GM23338 (cell line): ENCODE measurements at regions not wholly inside any gene's neighbourhood (a gene's known extent, or its start where the extent isn't known, plus 50 kb on each side); places are given as distances from the start of the nearest gene placed in this dataset.

Source experiments
- ATAC-seq: fragments of 200-7000 bp; cut with Tn5 transposase; 3 replicates; pipeline ENCODE4 v1.9.1; 2020
- DNase-seq: peaks from one replicate; pipeline ENCODE4 v3.0.0-alpha.2; 2015; ENCODE audit warnings: low spot score
- H2AFZ ChIP-seq: fragments of 200-600 bp; sonication (generic); 2 replicates; pipeline ENCODE4 v1.8.0; 2016; ENCODE audit warnings: antibody characterized with exemption, mild to moderate bottlenecking, moderate library complexity
- H3F3A ChIP-seq: fragments of 200-600 bp; sonication (generic); replicated peaks from 2 replicates; pipeline ENCODE4 v1.8.0; 2017; ENCODE audit warnings: antibody characterized with exemption, mixed run types, low read depth
- H3K27ac ChIP-seq: fragments of 200-600 bp; sonication (generic); 2 replicates; pipeline ENCODE4 v1.6.1; 2016; ENCODE audit warnings: low read depth
- H3K27me3 ChIP-seq: fragments of 200-600 bp; sonication (generic); 2 replicates; pipeline ENCODE4 v1.8.0; 2016; ENCODE audit warnings: mild to moderate bottlenecking, mixed run types, moderate library complexity; ENCODE audit not compliant: insufficient read depth
- H3K36me3 ChIP-seq: fragments of 200-600 bp; sonication (generic); 2 replicates; pipeline ENCODE4 v1.8.0; 2016; ENCODE audit warnings: mild to moderate bottlenecking; ENCODE audit not compliant: insufficient read depth
- H3K4me1 ChIP-seq: fragments of 200-600 bp; sonication (generic); 2 replicates; pipeline ENCODE4 v1.8.0; 2016; ENCODE audit warnings: mild to moderate bottlenecking, moderate library complexity; ENCODE audit not compliant: insufficient read depth
- H3K4me2 ChIP-seq: fragments of 200-600 bp; sonication (generic); 2 replicates; pipeline ENCODE4 v1.7.1; 2017; ENCODE audit warnings: mixed run types
- H3K4me3 ChIP-seq: fragments of 200-600 bp; sonication (generic); 2 replicates; pipeline ENCODE4 v1.6.1; 2016; ENCODE audit warnings: mixed run types
- H3K79me2 ChIP-seq: fragments of 200-600 bp; sonication (generic); replicated peaks from 2 replicates; pipeline ENCODE4 v1.8.0; 2017; ENCODE audit warnings: mild to moderate bottlenecking; ENCODE audit not compliant: insufficient read depth
- H3K9me2 ChIP-seq: fragments of 200-600 bp; sonication (generic); 2 replicates; pipeline ENCODE4 v1.8.0; 2017; ENCODE audit not compliant: insufficient read depth
- H4K20me1 ChIP-seq: fragments of 200-600 bp; sonication (generic); replicated peaks from 2 replicates; pipeline ENCODE4 v1.8.0; 2017; ENCODE audit warnings: mild to moderate bottlenecking; ENCODE audit not compliant: insufficient read depth
- H3K27ac Mint-ChIP-seq: 2 replicates; pipeline ENCODE4 v1.8.0; 2020; ENCODE audit warnings: inconsistent platforms, mild to moderate bottlenecking, moderate library complexity, mixed read lengths
- H3K27me3 Mint-ChIP-seq: 3 replicates; pipeline ENCODE4 v1.8.0; 2022; ENCODE audit warnings: low read depth, mild to moderate bottlenecking, moderate library complexity, mixed read lengths, inconsistent platforms; ENCODE audit not compliant: insufficient read depth, poor library complexity
- H3K36me3 Mint-ChIP-seq: 3 replicates; pipeline ENCODE4 v1.8.0; 2021; ENCODE audit warnings: low read depth, mild to moderate bottlenecking, inconsistent platforms, moderate library complexity, mixed read lengths
- H3K4me1 Mint-ChIP-seq: 3 replicates; pipeline ENCODE4 v1.8.0; 2020; ENCODE audit warnings: mild to moderate bottlenecking, inconsistent platforms, mixed read lengths
- H3K4me3 Mint-ChIP-seq: 3 replicates; pipeline ENCODE4 v1.8.0; 2021; ENCODE audit warnings: moderate library complexity, mild to moderate bottlenecking, inconsistent platforms, mixed read lengths
- H3K9me3 Mint-ChIP-seq: 3 replicates; pipeline ENCODE4 v1.8.0; 2020; ENCODE audit warnings: moderate library complexity, mild to moderate bottlenecking, inconsistent platforms, mixed read lengths
- CTCF ChIP-seq, 2 experiments: fragments of 200-600 bp in 1 of 2; sonication (generic) in 1 of 2; conservative IDR thresholded peaks; 2 replicates each; pipeline versions ENCODE4 v1.5.1 to v1.6.1; 2016 to 2017; ENCODE audit warnings: antibody characterized with exemption in 2 of 2, low read depth in 2 of 2, mild to moderate bottlenecking in 2 of 2, moderate library complexity in 1 of 2
- REST ChIP-seq: IDR thresholded peaks from one replicate; pipeline ENCODE4 v1.6.1; 2018; ENCODE audit warnings: antibody characterized with exemption; ENCODE audit not compliant: unreplicated experiment
- TF ChIP-seq, protein P1 (sequence below): fragments of 250-450 bp; sonication (Bioruptor Pico); IDR thresholded peaks from 2 replicates; pipeline ENCODE4 v1.5.0; 2020; ENCODE audit warnings: mild to moderate bottlenecking, moderate library complexity

DNA sequence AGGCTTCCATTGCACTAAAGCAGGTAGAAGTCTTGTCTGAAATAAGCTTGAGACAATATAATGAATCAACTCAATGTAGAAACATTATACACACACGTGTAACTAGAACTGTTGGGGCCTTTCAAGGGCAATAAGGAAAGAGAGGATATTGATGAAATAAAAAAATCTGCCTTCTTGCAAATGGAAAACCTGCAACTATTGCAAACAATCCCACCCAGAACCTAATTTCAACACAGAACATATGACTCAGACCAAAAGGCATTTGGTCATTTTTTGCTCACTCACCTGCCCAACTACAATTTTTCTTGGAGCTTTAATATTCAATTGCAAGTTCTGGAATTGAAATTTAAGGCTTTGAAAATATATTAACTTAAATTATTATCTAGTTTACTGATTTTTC lies 900.1 kb downstream of the TTLL7 start (continued):
- TF ChIP-seq, protein P1, sequence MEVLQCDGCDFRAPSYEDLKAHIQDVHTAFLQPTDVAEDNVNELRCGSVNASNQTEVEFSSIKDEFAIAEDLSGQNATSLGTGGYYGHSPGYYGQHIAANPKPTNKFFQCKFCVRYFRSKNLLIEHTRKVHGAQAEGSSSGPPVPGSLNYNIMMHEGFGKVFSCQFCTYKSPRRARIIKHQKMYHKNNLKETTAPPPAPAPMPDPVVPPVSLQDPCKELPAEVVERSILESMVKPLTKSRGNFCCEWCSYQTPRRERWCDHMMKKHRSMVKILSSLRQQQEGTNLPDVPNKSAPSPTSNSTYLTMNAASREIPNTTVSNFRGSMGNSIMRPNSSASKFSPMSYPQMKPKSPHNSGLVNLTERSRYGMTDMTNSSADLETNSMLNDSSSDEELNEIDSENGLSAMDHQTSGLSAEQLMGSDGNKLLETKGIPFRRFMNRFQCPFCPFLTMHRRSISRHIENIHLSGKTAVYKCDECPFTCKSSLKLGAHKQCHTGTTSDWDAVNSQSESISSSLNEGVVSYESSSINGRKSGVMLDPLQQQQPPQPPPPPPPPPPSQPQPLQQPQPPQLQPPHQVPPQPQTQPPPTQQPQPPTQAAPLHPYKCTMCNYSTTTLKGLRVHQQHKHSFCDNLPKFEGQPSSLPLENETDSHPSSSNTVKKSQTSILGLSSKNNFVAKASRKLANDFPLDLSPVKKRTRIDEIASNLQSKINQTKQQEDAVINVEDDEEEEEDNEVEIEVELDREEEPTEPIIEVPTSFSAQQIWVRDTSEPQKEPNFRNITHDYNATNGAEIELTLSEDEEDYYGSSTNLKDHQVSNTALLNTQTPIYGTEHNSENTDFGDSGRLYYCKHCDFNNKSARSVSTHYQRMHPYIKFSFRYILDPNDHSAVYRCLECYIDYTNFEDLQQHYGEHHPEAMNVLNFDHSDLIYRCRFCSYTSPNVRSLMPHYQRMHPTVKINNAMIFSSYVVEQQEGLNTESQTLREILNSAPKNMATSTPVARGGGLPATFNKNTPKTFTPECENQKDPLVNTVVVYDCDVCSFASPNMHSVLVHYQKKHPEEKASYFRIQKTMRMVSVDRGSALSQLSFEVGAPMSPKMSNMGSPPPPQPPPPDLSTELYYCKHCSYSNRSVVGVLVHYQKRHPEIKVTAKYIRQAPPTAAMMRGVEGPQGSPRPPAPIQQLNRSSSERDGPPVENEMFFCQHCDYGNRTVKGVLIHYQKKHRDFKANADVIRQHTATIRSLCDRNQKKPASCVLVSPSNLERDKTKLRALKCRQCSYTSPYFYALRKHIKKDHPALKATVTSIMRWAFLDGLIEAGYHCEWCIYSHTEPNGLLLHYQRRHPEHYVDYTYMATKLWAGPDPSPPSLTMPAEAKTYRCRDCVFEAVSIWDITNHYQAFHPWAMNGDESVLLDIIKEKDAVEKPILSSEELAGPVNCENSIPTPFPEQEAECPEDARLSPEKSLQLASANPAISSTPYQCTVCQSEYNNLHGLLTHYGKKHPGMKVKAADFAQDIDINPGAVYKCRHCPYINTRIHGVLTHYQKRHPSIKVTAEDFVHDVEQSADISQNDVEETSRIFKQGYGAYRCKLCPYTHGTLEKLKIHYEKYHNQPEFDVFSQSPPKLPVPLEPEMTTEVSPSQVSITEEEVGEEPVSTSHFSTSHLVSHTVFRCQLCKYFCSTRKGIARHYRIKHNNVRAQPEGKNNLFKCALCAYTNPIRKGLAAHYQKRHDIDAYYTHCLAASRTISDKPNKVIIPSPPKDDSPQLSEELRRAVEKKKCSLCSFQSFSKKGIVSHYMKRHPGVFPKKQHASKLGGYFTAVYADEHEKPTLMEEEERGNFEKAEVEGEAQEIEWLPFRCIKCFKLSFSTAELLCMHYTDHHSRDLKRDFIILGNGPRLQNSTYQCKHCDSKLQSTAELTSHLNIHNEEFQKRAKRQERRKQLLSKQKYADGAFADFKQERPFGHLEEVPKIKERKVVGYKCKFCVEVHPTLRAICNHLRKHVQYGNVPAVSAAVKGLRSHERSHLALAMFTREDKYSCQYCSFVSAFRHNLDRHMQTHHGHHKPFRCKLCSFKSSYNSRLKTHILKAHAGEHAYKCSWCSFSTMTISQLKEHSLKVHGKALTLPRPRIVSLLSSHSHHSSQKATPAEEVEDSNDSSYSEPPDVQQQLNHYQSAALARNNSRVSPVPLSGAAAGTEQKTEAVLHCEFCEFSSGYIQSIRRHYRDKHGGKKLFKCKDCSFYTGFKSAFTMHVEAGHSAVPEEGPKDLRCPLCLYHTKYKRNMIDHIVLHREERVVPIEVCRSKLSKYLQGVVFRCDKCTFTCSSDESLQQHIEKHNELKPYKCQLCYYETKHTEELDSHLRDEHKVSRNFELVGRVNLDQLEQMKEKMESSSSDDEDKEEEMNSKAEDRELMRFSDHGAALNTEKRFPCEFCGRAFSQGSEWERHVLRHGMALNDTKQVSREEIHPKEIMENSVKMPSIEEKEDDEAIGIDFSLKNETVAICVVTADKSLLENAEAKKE (CRISPR knock-in tag) = no peak

GRCh38 chr1:83098131-83098530 lies 900.8 kb downstream of the TTLL7 start:
- Mint-ChIP-seq H3K4me1 (peaks cover 9% of the 10 kb centered on the region; the same call in 2 of the 3 replicates), H3K27me3 (no peaks in the 10 kb centered on the region), H3K4me3 (no peak overlapping the region), H3K27ac (no peak overlapping the region), H3K9me3 (no peaks in the 10 kb centered on the region), H3K36me3 (peaks cover 3% of the 10 kb centered on the region; the same call in 1 of the 3 replicates)
- Histone ChIP-seq H4K20me1 (no peaks in the 10 kb centered on the region), H3K79me2 (no peaks in the 10 kb centered on the region), H2AFZ (no peak overlapping the region), H3F3A (no peaks in the 10 kb centered on the region), H3K9me2 (no peaks in the 10 kb centered on the region; the same call in 1 of the 2 replicates), H3K4me1 (peaks cover 11% of the 10 kb centered on the region), H3K4me3 (no peak overlapping the region), H3K27ac (no peak overlapping the region), H3K27me3 (no peaks in the 10 kb centered on the region), H3K36me3 (no peaks in the 10 kb centered on the region; the same call in 1 of the 2 replicates), H3K4me2 (no peak overlapping the region)
- no peak for ATAC-seq
- no peak for DNase-seq
- TF ChIP-seq REST (no peak), CTCF (conservative IDR thresholded peaks at IDR 0.05; ENCODE audit: low read depth in 2 of 2) (no peak)
- TF ChIP-seq, protein P1 (CRISPR knock-in tag) = no peak
